Fibroblast of upper back skin (primary cell): ENCODE measurements at regions not wholly inside any gene's neighbourhood (a gene's known extent, or its start where the extent isn't known, plus 50 kb on each side); places are given as distances from the start of the nearest gene placed in this dataset.
"Not testable (repeated sequence)": the region's sequence is repeated elsewhere in the genome, so short reads cannot be mapped to it uniquely, and the experiment has no call there.

Source experiments
- DNase-seq: peaks from one replicate; pipeline ENCODE4 v3.0.0-alpha.2; 2013

GRCh38 chr2:111407632-111408194 is 287.0 kb downstream of the BCL2L11 start:
- DNase-seq = not testable (repeated sequence)

DNA sequence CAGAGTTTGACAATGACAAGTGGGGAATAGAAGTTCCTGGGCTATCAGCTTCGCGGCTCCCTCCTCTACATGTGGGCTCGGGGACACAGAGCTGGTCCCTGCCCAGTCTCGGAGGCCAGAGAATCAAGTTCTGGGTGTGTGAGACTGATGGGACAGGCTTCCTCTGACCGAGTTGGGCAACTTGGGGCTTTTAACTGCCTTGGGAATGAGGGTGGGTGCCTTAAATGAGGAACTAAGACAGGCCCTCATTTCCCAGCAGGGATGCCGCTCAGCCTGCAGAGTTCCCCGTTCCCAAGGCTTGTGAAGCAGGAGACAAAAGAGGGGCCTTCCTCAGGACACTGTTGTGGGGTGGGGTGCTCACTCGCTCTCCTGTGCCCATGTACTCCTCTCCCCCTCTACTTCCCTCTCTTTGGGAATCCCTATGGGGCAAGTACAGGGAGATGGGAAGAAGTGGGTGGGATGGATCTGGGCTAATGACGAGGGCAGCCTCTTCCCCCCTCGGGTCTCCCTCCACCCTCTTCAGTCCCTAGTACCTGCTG is 290.2 kb downstream of the BCL2L11 start:
- DNase-seq = not testable (repeated sequence)

DNA sequence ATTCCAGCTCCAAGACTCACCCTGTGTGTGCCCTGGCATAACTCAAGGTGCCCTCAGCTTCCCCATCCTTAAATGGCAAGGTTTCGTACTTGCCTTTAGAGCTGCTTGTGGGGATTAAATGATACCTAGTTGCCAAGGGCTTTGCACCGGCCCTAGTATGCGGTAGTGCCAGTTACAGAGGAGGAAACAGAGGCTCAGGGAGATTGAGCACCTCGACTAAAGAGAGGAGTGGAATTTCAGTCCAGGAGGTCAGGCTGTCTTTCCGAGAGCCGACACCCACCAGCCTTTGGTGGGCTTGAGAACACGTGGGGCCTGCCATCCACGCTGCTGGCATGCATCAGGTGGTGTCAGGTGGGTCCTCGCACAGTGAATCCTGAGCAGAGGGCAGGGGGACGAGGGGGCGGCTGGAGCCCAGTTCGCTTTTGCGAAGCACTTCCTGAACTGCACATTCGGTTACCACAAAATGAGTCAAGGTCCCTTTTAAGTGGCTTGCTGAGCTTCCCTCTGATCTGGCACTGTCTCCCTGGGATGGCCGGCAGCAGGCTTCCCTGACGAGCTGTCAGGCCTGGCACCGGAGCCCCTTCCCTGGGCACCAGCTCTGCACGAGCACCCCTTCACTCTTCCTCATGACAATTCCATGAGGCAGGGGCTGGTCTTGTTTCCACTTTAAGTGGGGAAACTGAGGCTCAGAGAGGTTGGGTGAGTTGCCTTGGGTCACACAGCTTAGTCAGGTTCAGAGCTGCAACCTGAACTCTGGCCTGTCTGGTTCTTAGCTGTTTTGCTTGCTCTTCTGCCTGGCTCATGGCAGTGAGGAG is 291.4 kb downstream of the BCL2L11 start:
- not testable (repeated sequence) for DNase-seq

DNA sequence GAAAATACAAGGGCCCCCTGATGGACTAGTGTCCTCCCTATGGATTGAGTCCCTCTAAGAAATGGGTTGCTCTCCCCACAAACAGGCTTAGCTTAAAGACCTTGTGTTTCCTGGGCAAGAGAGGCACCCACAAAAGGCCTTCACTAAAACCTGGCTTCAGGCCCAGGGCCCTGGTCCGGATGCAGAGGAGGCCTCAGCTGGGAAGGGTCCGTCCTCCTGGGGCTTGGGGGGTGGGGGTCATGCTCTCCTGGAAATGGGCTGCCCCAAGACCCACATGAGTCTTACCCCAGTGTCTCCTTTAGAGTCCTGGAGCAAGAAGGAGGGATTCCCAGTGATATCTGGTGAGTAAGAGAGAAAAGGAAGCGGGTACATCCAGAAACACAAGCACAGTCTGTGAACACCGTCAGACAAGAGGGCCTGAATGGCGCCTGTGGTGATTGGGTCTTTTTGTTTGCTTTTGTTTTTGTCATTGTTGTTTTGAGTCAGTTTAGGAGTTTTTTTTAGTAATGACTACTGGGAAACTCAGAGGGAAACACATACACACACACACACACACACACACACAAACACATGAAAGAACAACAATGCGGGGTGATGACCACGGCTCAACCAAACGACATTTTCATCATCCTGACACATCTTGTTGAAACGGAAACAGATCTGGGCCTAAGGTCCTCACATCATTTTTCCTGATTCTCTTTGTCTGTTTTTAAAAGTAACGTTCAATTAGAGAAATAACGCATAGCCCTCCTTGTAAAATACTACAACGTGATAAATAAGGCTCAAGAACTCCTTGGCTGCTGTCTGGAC is 292.3 kb downstream of the BCL2L11 start:
- DNase-seq = not testable (repeated sequence)

DNA sequence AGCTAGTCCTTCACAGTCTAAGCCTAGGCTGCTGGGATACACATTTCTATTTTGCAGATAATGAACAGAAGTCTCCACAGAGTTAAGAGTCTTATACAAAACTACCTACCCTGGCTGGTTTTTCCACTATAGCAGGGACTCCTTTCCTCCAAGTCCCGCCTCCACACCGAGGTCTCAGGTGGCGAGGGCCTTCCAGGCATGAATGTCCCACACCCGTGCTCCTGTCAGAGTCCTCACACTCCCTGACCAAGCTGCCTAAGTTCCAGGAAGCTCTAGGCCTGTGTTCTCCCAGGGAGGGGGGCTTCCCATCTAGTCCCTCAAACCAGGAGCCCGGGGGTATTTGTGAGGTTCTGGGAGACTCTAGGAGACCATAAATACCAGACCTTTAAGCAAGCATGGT is 293.2 kb downstream of the BCL2L11 start:
- not testable (repeated sequence) for DNase-seq

DNA sequence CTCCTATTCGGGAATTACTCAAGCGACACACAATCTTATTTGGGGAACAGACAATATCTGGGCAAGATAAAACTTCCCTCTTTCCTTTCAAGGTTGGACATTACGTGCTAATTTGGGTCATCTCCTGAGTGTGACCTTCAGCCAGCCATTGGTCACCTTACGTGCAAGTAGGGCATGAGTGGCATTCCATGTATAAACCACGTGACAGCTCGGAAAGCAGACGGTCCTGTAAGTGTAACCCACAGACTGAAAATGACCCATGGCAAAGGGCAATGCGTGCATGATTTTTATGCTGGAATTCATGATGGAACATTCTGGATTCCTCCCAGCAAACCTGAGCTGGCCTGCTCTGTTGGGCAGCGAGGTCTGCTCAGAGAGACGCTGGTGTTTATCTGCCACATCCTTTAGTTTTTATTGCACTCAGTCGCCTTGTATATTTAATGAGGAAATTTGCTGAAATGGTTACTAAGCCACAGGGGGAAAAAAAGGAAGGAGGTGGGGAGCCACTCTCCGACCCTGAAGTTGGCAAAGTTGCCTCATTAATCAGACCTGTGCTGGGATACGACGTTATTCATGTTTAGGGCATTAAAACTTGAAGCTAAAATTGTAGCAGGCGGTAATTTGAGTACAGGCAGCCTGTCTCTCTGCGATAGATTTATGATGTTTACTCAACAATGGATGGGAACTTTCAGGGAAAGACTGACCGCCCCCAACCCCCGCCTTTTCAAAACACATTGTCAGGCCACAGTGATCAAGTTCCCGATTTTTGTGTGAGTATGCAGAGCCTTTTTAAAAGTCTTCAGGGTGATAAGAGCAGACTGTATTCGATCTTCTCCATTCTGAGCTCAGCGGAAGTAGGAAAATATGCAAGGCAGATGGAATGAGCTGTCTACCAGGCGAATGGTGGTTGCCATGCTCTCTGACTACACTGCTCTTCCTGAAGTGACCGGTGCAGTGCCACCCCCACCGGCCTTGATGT is 295.3 kb downstream of the BCL2L11 start:
- DNase-seq = peak; percentile 22

- not testable (repeated sequence) for DNase-seq
Observed at GRCh38 chr2:111417026-111417425, 296.3 kb downstream of the BCL2L11 start.

GRCh38 chr2:111418091-111418875 is 297.6 kb downstream of the BCL2L11 start:
- DNase-seq = not testable (repeated sequence)

DNA sequence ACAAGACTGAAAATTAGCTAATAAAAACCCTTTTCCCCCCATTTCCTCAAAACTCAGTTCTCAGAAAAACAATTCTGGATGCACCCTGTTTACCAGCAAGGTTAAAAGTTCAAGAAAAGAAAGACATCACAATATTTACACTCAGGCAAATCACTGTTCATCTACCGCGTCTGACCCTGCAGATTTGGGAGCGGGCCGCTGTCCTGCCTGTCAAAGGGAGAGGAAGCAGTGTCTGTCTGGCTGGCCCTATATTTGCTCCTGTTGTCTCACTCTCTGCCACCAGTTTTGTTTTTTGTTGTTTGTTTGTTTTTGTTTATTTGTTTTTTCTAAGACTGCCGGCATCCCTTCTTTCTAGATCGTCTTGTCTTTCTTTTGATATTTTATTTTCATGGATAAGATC is 299.4 kb downstream of the BCL2L11 start:
- DNase-seq = not testable (repeated sequence)

DNA sequence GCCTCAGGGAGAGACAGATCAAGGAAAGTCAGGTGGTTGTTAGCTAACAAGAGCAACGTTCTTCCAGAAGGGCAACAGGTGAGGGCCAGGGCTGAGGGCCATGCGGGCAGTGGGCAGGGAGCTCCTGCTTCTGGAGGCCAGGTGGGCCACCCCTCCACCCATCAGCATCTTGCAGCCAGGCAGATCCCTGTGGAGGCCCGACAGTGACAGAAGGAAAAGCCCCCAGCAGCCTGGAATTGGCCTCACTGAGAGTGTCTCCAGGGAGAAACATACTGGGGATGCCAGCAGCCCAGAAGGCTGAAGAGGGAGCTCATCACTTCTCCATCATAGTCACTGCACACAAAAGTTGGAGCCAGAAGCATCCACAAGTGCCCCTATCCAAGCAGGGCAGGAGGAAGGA is 300.1 kb downstream of the BCL2L11 start:
- DNase-seq = not testable (repeated sequence)

GRCh38 chr2:111421949-111422348 is 301.2 kb downstream of the BCL2L11 start:
- DNase-seq = not testable (repeated sequence)

- DNase-seq = not testable (repeated sequence)
Observed at GRCh38 chr2:111422562-111422961, 301.8 kb downstream of the BCL2L11 start.

GRCh38 chr2:111423184-111423583 is 302.5 kb downstream of the BCL2L11 start:
- not testable (repeated sequence) for DNase-seq

DNA sequence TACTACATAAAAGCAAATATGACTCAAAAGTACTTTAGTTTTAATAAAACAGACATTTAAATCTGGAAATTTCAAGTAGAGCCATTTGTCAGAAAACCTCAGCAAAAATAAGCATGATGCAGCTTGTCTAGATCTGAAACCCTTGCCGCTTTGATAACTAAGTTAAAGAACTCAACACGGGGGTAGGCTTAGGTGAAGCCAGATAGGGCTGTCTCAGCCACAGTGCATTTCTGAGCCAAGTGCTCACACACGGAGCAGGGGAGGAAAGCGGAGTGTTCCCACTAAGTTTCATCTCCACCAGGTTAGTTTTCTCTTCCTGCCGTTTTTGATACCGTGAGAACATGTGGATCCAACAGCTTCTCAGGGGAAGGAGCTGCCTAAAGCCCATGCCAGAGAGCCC is 303.5 kb downstream of the BCL2L11 start:
- not testable (repeated sequence) for DNase-seq

GRCh38 chr2:111424851-111425309 is 304.2 kb downstream of the BCL2L11 start:
- DNase-seq = not testable (repeated sequence)

DNA sequence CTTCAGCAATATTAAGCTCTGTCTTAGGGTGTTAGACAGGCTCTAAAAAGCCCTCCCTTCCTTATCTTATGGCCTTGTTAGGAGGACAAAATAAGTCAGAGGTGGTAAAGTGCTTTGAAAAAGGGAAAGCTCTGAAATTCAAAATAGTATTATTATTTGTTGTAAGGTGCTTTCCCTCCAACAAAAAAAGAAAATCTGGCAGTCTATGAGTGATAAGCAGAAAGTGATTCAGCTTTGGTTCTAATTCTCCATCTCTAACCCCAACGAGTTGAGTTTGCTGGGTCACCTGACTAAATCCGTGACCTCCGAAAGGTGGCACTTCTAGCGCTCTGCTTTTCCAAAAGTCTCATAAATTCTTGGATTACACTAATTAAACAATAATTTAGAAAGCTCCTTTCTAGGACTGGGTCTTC is 305.1 kb downstream of the BCL2L11 start:
- DNase-seq = not testable (repeated sequence)

DNA sequence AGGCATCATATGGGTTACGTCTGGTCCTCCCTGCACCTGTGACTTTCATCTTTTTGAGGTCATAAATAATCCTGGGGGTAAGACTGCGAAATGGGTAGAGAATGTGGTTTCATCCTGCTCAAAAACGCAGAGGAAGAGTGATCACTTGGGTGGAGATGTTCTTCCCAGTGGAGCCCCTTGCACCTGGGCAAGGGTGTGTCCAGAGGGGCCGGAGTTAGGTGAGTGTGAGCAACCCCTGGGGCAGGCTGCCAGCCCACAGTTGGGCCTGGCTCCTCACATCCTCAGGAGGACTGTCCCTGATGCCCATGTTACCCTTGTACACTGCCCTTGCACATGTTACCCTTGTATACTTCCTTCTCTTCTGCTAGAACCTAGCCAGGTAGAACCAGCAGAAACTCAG is 306.6 kb downstream of the BCL2L11 start:
- not testable (repeated sequence) for DNase-seq

- DNase-seq = not testable (repeated sequence)
Observed at GRCh38 chr2:111428915-111429314, 308.2 kb downstream of the BCL2L11 start.

DNA sequence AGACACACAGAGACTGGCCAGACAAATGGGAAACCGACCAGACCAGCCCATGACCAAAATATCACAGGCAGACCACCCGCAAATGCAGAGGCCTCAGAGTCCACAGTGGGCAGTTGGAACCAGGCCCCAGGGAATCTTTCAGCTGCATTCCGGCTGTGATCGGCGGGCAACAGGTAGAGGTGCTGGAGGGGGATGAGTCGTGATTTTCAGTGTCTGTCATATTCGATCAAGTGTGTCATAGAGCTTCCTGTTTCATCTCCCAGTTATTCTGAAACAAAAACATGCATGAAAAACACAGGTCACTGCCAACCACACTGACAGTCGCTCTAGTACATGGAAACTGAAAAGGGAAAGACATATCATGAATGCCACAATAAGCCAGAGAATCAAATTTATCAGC is 308.6 kb downstream of the BCL2L11 start:
- DNase-seq = not testable (repeated sequence)

GRCh38 chr2:111430817-111431661 is 310.3 kb downstream of the BCL2L11 start:
- not testable (repeated sequence) for DNase-seq
